ENCODE measurements at regions not wholly inside any gene's neighbourhood (a gene's known extent, or its start where the extent isn't known, plus 50 kb on each side); places are given as distances from the start of the nearest gene placed in this dataset.

- no peak for TF ChIP-seq CTCF (conservative IDR thresholded peaks at IDR 0.05 in 1 of 2, IDR thresholded peaks at IDR 0.05 in 1 of 2; ENCODE audit: low read depth in 1 of 2, low read length in 2 of 2)
- TF ChIP-seq EZH2 (IDR thresholded peaks at IDR 0.05; ENCODE audit: low read length, missing control alignments): no peak
- no peaks in the 10 kb centered on the region for H3K36me3 ChIP-seq (ENCODE audit: control insufficient read depth, insufficient read depth, low read length)
These were observed 55.1 kb upstream of the NXF3 start for GRCh38 chrX:103148075-103148474.

More at GRCh38 chrX:103148075-103148474, 55.1 kb upstream of the NXF3 start:
- DNase-seq (ENCODE audit: low read depth in 2 of 2): no peak
- H3K79me2 ChIP-seq (ENCODE audit: control insufficient read depth, insufficient read depth, low read length): no peaks in the 10 kb centered on the region
- no peak overlapping the region for H3K4me2 ChIP-seq (ENCODE audit: extremely low read depth, insufficient read depth, low read length)
- H3K9me3 ChIP-seq (ENCODE audit: control insufficient read depth, insufficient read depth, low read depth, low read length): no peaks in the 10 kb centered on the region
- no peak overlapping the region for H3K9ac ChIP-seq (ENCODE audit: insufficient read depth, low read length)
- H2AFZ ChIP-seq (ENCODE audit: low read length): no peak overlapping the region
- H3K27ac ChIP-seq (ENCODE audit: insufficient read depth, low read length): no peak overlapping the region
- H3K4me3 ChIP-seq (replicated peaks in 1 of 4; ENCODE audit: control extremely low read depth in 1 of 4, insufficient read depth in 1 of 4, low read depth in 3 of 4, low read length in 4 of 4): no peak overlapping the region
- no peaks in the 10 kb centered on the region for H3K4me1 ChIP-seq (ENCODE audit: control insufficient read depth, extremely low read depth, insufficient read depth, low read length)
- H4K20me1 ChIP-seq (ENCODE audit: control insufficient read depth, extremely low read depth, insufficient read depth, low read length): no peaks in the 10 kb centered on the region
- H3K27me3 ChIP-seq (ENCODE audit: control insufficient read depth, insufficient read depth, low read length): no peaks in the 10 kb centered on the region
